OCI-LY7 (cell line): ENCODE measurements at regions not wholly inside any gene's neighbourhood (a gene's known extent, or its start where the extent isn't known, plus 50 kb on each side); places are given as distances from the start of the nearest gene placed in this dataset.
"Not testable (repeated sequence)": the region's sequence is repeated elsewhere in the genome, so short reads cannot be mapped to it uniquely, and the experiment has no call there.

Experiments
- BruUV-seq: library from RNA; stranded (reverse); fragments of 400-500 nt; replicated peaks from 2 replicates; lab custom pipeline; 2021; lab: Mats Ljungman, UMichigan
- CTCF ChIA-PET: fragments of 300-600 bp; sonication (Branson Sonifier 250); formaldehyde crosslinking; loops from one replicate; lab custom pipeline; 2022; ENCODE audit warnings: antibody characterized with exemption; ENCODE audit not compliant: unreplicated experiment; lab: Charles Lee
- POLR2A ChIA-PET: fragments of 300-600 bp; sonication (Branson Sonifier 250); formaldehyde crosslinking; loops from one replicate; lab custom pipeline; 2022; ENCODE audit warnings: antibody characterized with exemption; lab: Charles Lee
- DNase-seq: peaks from one replicate; pipeline ENCODE4 v3.0.0-alpha.2; 2015; ENCODE audit warnings: low spot score
- H2AFZ ChIP-seq: fragments of 200-600 bp; sonication (generic), shearing (Covaris generic); 2 replicates; pipeline ENCODE4 v1.6.1; 2014; ENCODE audit warnings: mild to moderate bottlenecking, antibody characterized with exemption, low read length, moderate library complexity
- H3K27ac ChIP-seq: fragments of 200-600 bp; sonication (generic); 2 replicates; pipeline ENCODE4 v1.5.1; 2014; ENCODE audit warnings: mixed run types, low read depth, mild to moderate bottlenecking, moderate library complexity, low read length, inconsistent platforms; ENCODE audit not compliant: poor library complexity, severe bottlenecking
- H3K36me3 ChIP-seq: fragments of 200-600 bp; sonication (generic); 2 replicates; pipeline ENCODE4 v1.6.1; 2014; ENCODE audit warnings: mild to moderate bottlenecking, antibody characterized with exemption, low read length, moderate library complexity, mixed read lengths; ENCODE audit not compliant: insufficient read depth
- H3K4me1 ChIP-seq: fragments of 200-600 bp; sonication (generic); 2 replicates; pipeline ENCODE4 v1.5.1; 2014; ENCODE audit warnings: mild to moderate bottlenecking, low read length; ENCODE audit not compliant: insufficient read depth, poor library complexity, severe bottlenecking
- H3K4me2 ChIP-seq: fragments of 200-600 bp; sonication (generic); 2 replicates; pipeline ENCODE4 v1.6.1; 2014; ENCODE audit warnings: mild to moderate bottlenecking, low read length
- H3K4me3 ChIP-seq: fragments of 200-600 bp; sonication (generic); 2 replicates; pipeline ENCODE4 v1.5.1; 2014; ENCODE audit warnings: mild to moderate bottlenecking, low read depth, low read length; ENCODE audit not compliant: poor library complexity, severe bottlenecking
- H3K79me2 ChIP-seq: fragments of 200-600 bp; sonication (generic); 2 replicates; pipeline ENCODE4 v1.6.1; 2016; ENCODE audit warnings: low read depth, mild to moderate bottlenecking, low read length, moderate library complexity, mixed read lengths; ENCODE audit not compliant: insufficient read depth
- H3K9me2 ChIP-seq: fragments of 200-600 bp; sonication (generic); 2 replicates; pipeline ENCODE4 v1.6.1; 2016; ENCODE audit warnings: mild to moderate bottlenecking, low read length, mixed read lengths; ENCODE audit not compliant: insufficient read depth
- H3K9me3 ChIP-seq: fragments of 200-600 bp; sonication (generic); 2 replicates; pipeline ENCODE4 v1.6.1; 2014; ENCODE audit warnings: mild to moderate bottlenecking, mixed run types, low read length, mixed read lengths
- H4K20me1 ChIP-seq: fragments of 200-600 bp; sonication (generic); 2 replicates; pipeline ENCODE4 v1.6.1; 2014; ENCODE audit warnings: mild to moderate bottlenecking, antibody characterized with exemption, low read length, moderate library complexity, mixed read lengths; ENCODE audit not compliant: insufficient read depth
- CTCF ChIP-seq: fragments of 200-600 bp; sonication (generic); conservative IDR thresholded peaks from 2 replicates; pipeline ENCODE4 v1.5.1; 2014; ENCODE audit warnings: mild to moderate bottlenecking, antibody characterized with exemption, low read length, moderate library complexity, mixed read lengths
- EZH2phosphoT487 ChIP-seq: fragments of 200-600 bp; sonication (generic); IDR thresholded peaks from 2 replicates; pipeline ENCODE4 v1.6.1; 2018; ENCODE audit warnings: low read depth, borderline replicate concordance, mild to moderate bottlenecking, mixed run types, antibody characterized with exemption, low read length, moderate library complexity, mixed read lengths
- intact Hi-C: fragments of 100-400 bp; cut with micrococcal nuclease; formaldehyde crosslinking; loops from one replicate; pipeline ENCODE4 v1.10.0; 2022; ENCODE audit not compliant: unreplicated experiment

GRCh38 chr20:29448806-29449470 is 1808.5 kb upstream of the DEFB115 start:
- Histone ChIP-seq H3K4me3 (no peak overlapping the region), H3K27ac (no peak overlapping the region), H3K79me2 (no peaks in the 10 kb centered on the region), H3K4me2 (no peak overlapping the region), H4K20me1 (no peaks in the 10 kb centered on the region), H3K36me3 (no peaks in the 10 kb centered on the region), H3K9me3 (no peaks in the 10 kb centered on the region), H3K4me1 (no peaks in the 10 kb centered on the region), H3K9me2 (no peaks in the 10 kb centered on the region), H2AFZ (no peak overlapping the region)
- TF ChIP-seq EZH2phosphoT487 (no peak), CTCF (no peak)
- intact Hi-C loops = no loop called here
- ChIA-PET CTCF (no interaction called here), POLR2A (interaction anchor here (0.7 kb wide), 1 partner anchor 37 kb away, joined by 3 read pairs; no protein-coding TSS in a partner anchor)
- BruUV-seq = no TSS peak
- no peak for DNase-seq

GRCh38 chr20:29452186-29452585 is 1805.3 kb upstream of the DEFB115 start:
- no TSS peak for BruUV-seq
- POLR2A ChIA-PET = no interaction called here

GRCh38 chr20:29456987-29457693 is 1800.3 kb upstream of the DEFB115 start:
- H3K4me2 ChIP-seq, DNase-seq, H3K36me3 ChIP-seq, intact Hi-C loops, H3K4me3 ChIP-seq, H3K27ac ChIP-seq, H4K20me1 ChIP-seq, CTCF ChIA-PET, H3K4me1 ChIP-seq, H3K9me3 ChIP-seq, POLR2A ChIA-PET, H3K9me2 ChIP-seq, H2AFZ ChIP-seq, H3K79me2 ChIP-seq, BruUV-seq: not testable (repeated sequence)

More at GRCh38 chr20:29452186-29452585, 1805.3 kb upstream of the DEFB115 start:
- no peaks in the 10 kb centered on the region for H3K79me2 ChIP-seq
- TF ChIP-seq EZH2phosphoT487 (no peak), CTCF (no peak)
- H2AFZ ChIP-seq = no peak overlapping the region
- no peak for DNase-seq
- H3K4me1 ChIP-seq = no peaks in the 10 kb centered on the region
- intact Hi-C loops = loop anchor here (5.0 kb wide), 1 partner anchor 85 kb away; no protein-coding TSS in a partner anchor
- CTCF ChIA-PET = no interaction called here
- H3K4me3 ChIP-seq = no peak overlapping the region
- no peaks in the 10 kb centered on the region for H3K36me3 ChIP-seq
- no peak overlapping the region for H3K27ac ChIP-seq
- no peaks in the 10 kb centered on the region for H4K20me1 ChIP-seq
- no peak overlapping the region for H3K4me2 ChIP-seq
- H3K9me3 ChIP-seq = no peaks in the 10 kb centered on the region
- H3K9me2 ChIP-seq = no peaks in the 10 kb centered on the region
